ENCODE measurements at regions not wholly inside any gene's neighbourhood (a gene's known extent, or its start where the extent isn't known, plus 50 kb on each side); places are given as distances from the start of the nearest gene placed in this dataset.
"Not testable (repeated sequence)": the region's sequence is repeated elsewhere in the genome, so short reads cannot be mapped to it uniquely, and the experiment has no call there.

DNA sequence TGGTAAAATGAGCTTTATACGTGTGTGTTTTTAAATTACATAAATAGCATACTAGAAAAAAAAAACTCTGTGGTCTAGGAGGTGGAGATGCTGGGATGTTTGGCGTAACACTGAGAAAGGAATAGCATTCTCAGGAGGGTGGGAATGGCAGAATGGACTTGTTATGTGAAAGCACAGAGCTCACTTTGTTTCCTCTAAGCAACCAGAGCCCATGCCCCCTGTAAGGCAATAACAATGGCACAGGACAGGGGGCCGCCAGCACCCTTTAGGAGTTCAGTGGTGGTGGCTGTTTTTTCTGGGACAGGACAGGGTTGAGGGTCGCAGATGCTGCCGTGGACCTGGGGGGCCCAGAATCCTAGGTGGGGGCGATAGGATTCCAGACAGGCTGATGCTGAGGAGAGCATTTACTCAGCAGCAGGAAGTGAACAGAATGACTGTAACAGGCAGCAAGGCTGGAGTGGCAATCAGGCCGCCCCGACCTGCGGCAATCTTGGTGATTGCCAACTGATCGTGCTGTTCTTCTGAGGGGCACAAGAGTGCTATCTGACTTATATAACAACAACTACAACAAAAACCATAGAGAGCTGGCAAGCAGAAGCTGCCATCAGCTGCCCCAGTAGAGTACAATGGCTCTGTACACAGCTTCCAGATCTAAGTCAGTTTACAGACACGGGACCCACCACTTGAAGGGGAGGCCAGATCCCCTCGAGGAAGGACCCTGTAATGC lies 160.4 kb downstream of the UACA start:
- in situ Hi-C loops (cut with HindIII; ENCODE audit: low sequenced_read_pairs) = no loop called here

DNA sequence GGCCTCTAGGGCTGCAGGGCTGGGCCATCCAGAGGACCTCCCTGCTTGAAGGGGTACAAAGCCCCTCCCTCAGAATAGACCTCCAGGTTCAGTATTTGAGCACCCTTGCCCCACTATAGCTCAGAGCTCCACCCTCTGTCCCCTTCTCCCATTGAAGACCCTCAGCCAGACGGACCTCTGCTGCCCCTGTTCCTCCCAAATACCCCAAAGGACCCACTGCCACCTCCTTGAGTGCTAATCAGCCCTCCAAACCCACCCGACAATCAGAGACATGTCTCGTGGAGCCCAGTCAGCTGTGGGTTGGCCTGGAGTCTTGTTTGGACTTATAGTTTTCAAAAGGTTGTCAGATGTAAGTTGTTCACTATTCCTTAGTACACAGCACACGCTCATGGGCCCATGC lies 161.1 kb downstream of the UACA start:
- in situ Hi-C loops (cut with HindIII; ENCODE audit: low sequenced_read_pairs) = no loop called here

DNA sequence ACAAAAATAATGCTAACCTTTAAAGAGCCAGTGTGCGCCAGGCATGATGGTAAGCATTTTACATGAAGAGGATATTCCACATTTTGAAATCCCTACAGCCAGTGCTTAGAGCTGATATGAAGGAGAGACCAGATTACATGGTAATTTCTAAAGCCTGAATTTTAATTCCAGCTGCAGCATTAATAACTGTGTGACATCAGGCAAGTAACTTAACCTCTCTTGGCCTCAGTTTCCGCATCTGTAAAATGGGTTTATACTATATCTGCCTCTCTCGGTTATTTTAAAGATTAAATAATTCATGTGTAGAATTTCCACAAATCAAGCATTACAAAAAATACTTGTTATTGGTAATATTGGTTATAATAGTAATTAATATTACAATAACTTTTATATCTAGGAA lies 165.4 kb downstream of the UACA start:
- in situ Hi-C loops (cut with HindIII; ENCODE audit: low sequenced_read_pairs) = no loop called here

DNA sequence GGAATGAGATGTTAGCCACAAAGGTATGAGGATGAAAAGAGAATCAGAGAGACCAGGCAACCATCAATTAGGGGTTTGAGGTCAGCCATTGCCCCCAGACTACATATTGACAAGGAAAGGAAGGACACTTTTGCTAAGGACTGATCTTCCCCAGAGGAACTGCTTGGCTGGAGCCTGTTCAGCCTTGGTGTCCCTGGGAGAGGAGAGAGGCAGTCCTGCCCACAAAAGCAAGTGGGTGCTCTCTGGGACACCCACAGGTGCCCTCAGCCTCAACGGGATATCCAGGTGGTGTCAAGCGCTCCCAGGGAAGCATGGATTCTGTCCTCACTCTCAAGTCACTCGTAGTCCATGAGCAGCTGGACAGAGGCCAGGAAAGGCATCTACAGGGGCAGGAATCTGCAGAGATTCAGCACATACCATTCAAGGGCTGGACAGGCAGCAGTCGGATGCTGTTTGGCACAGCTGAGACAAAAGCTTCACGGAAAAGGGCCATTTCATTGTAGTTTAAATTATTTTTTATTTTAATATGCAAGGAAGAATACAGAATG lies 166.2 kb downstream of the UACA start:
- in situ Hi-C loops (cut with HindIII; ENCODE audit: low sequenced_read_pairs) = no loop called here

DNA sequence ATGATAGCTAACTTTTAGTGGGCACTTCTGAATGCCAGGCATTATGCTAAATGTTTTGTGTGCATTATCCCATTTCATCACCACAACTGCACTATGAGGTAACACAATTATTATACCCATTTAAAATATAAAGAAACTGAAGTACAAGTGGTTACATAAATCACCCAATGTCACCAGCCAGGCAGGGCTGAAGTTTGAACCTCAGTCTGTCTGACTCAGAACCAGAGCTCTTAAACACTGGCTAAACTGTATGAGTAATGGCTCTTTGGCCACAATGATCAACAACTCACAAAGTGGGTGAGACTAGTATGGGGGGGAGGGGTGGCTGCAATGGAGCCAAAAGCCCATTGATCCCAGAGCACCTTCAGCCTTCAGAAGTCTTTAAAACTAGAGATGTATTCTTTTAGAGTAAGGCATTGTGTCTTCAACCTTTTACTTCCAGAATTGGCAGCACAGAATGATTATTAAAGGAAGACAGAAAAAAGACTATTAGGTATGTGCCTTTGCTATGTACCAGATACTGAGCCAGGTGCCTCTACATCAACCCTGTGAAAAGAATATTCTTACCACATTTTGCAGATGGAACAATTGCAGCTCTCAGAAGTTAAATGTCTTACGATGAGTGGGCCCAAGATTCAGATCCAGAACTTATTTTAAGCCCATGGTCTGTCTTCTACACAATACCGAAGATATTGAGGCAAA lies 166.9 kb downstream of the UACA start:
- in situ Hi-C loops (cut with HindIII; ENCODE audit: low sequenced_read_pairs) = no loop called here

DNA sequence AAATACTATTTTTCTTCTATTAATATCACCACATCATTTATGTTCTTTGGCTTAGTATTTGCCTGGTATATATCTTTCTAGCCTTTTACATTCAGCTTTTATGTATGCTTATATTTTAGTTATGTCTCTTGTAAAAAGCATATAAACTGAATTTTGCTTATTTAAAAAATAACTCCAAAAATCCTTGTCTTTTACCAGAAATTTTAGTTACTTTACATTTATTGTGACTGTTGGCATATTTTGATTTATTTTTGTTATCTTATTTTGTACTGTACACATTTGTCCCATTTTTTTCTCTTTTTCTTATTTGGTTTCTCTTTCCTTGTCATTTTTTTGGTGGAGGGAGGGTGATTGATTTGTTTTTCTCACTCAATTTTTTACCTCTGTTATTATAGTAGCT lies 169.6 kb downstream of the UACA start:
- in situ Hi-C loops (cut with HindIII; ENCODE audit: low sequenced_read_pairs) = no loop called here

DNA sequence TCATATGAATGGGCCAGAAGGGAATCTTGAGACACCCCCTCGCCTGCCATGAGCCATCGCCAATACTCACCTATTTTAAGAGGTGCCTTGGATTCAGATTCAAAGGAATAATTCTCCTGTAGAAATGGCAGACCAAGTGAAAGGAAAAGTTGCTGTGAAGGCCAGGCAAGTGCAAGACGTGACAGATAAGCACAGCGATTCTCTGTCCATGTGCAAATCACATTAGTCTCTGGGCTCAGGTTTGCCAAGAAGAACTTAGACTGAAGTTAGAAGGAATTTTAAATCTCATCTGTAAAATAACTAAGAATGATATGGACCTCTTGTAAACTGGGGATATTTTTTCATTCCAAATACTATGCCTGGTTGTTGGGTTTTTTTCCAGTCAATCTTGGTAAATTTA lies 173.6 kb downstream of the UACA start:
- in situ Hi-C loops (cut with HindIII; ENCODE audit: low sequenced_read_pairs) = no loop called here

DNA sequence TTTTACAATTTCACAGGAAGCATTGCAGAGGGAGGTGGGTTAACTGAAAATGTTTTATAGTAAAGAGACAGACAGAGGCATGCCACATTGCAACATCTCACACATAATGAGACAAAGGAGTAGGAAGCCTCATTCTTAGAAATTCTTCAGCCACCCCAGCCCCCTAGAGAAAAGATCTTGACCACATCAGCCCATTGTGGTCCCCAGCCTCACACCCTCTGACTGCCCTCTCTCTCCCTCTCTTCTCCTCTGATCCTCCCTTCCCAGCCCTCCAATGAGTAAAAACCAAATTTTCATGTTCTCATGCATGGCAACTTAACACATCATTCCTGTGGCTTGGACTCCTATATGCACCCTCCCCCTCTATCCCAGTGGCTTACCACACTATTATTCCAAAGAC lies 174.1 kb downstream of the UACA start:
- in situ Hi-C loops (cut with HindIII; ENCODE audit: low sequenced_read_pairs) = no loop called here

DNA sequence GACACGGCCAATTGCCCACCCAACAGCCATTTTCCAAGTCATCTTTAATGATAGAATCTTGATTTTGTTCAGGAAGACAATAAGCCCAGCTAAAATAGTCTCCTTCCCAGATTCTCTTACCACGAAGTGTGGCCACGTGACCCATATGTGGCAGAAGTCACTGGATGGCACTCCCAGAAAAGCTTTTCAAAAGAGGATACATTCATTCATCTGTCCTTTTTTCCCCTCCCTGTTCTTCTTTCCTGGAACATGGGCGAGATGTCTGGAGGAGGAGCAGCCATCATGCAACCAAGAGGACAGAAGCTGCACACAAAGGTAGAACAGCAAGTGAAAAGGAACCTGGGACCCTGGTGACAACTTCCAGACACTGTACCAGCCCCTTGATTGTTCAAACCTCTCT lies 174.7 kb downstream of the UACA start:
- in situ Hi-C loops (cut with HindIII; ENCODE audit: low sequenced_read_pairs) = no loop called here

DNA sequence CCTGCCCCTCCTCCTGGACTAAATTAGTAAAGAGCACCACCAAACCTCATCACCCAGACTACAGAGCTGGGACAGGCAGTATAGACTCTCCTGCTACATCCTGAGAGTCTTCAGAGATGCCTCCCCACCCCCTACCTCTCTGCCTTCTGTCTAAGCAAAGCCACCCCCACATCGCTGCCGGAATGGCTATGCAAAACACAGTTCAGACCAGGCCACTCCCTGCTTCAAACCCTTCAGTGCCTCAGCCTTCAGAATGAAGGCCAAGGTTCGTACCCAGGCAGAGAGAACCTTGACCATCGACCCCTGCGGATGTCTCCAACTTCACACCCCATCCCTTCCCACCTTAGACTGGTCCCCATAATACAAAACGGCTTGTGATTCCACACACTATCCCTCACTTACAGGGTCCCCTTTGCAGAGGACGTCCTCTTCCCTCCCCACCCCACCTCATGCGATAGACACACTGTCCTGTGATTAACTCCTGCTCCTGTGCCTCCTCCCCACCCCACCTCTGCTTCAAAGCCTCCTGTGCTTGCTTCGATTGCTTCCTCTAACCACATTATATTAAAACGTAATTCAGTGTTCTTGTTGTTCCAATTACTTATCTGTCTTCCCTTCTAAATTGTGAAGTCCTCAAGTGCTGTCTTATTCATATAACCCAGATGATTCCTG lies 175.3 kb downstream of the UACA start:
- in situ Hi-C loops (cut with HindIII; ENCODE audit: low sequenced_read_pairs) = no loop called here

DNA sequence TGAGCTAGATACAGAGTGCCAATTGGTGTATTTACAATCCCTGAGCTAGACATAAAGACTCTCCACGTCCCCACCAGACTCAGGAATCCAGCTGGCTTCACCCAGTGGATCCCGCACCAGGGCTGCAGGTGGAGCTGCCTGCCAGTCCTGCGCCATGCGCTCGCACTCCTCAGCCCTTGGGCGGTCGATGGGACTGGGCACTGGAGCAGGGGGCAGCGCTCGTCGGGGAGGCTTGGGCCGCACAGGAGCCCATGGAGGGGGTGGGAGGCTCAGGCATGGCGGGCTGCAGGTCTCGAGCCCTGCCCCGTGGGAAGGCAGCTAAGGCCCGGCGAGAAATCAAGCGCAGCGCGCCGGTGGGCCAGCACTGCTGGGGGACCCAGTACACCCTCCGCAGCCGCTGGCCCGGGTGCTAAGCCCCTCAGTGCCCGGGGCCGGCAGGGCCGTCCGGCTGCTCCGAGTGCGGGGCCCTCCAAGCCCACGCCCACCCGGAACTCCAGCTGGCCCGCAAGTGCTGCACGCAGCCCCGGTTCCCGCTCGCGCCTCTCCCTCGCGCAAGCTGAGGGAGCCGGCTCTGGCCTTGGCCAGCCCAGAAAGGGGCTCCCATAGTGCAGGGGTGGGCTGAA lies 176.2 kb downstream of the UACA start:
- in situ Hi-C loops (cut with HindIII; ENCODE audit: low sequenced_read_pairs) = not testable (repeated sequence)

DNA sequence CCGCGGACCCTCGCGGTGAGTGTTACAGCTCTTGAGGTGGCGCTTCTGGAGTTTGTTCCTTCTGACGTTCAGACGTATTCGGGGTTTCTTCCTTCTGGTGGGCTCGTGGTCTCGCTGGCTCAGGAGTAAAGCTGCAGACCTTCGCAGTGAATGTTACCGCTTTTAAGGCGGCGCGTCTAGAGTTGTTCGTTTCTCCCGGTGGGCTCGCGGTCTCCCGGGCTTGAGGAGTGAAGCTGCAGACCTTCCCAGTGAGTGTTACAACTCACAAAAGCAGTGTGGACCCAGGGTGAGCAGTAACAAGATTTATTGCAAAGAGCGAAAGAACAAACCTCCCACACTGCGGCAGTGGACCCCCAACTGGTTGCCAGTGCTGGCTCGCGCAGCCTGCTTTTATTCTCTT lies 177.1 kb downstream of the UACA start:
- in situ Hi-C loops (cut with HindIII; ENCODE audit: low sequenced_read_pairs) = no loop called here

DNA sequence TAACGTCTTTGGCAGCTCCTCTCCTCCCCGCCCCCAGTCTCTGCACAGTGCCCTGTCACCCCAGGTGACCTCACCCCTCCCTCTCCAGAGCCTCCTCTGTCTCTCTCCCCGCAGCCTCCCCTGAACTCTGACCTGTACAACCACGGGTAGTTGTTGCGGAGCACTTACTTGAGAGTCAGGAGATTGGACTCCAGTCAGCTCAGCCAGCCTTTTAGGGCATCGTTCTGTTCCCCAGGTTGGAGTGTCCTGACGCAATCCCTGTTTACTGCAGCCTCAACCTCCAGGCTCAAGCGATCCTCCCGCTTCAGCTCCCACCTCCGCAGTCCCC lies 177.7 kb downstream of the UACA start:
- in situ Hi-C loops (cut with HindIII; ENCODE audit: low sequenced_read_pairs) = no loop called here

DNA sequence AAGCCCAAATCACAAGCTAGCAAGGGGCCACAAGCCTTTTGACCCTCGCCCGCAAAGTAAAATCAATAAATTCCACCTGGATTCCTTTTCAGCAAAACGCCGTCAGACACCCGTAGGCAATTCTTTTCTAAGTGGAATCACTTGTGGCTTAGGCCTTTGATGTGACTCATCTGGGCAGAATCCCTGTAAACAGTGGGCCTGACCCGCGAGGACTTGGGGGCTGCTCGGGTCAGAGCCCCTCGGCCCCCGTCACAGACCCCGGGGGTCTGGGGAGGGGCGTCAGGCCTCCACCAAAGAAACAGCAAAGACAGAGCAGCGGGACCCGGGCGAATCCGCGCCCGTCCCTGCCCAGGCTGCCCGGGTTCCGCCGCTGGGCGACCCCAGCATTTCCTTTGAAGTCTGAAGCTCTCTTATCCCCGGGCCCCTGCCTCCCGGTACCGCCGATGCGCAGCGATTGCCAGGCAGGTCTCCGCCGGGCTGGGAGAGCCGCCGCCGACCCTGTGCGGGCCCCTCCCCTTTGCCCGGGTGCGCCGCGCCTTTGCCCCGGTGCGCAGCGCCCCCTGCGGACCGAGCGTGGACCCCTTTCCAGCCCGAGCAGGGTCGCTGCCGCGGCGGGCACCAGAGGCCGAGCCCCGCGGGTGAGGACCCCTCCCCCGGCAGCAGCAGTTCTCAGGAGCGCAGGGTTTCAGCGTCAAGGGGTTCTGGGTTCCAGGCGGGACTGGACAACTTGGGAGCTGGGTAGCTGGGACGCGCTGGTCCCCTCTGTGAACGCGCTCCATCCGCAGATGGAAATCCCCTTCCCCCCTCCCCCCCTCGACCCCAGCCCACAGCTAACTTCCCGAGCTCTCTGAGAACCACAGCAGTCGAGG lies 178.3 kb downstream of the UACA start:
- in situ Hi-C loops (cut with HindIII; ENCODE audit: low sequenced_read_pairs) = no loop called here

DNA sequence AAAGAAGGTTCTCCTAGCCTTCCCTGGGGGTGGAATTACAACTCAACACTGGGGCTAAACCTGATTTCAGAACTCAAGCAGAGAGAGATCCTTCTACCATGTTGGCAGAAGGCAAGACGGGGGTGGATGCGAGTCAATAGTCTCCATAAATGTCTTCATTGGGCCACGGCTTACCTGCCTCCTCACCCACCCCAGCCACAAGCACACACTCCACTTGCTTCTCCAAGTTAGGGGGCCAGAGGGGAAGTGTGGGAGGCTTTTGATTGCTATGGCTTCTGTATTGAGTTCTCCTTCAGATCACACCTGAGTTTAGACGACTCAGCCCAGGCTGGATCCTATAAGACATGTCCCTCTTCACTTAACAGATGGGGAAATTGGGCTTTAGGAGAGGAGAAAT lies 178.9 kb downstream of the UACA start:
- in situ Hi-C loops (cut with HindIII; ENCODE audit: low sequenced_read_pairs) = no loop called here

DNA sequence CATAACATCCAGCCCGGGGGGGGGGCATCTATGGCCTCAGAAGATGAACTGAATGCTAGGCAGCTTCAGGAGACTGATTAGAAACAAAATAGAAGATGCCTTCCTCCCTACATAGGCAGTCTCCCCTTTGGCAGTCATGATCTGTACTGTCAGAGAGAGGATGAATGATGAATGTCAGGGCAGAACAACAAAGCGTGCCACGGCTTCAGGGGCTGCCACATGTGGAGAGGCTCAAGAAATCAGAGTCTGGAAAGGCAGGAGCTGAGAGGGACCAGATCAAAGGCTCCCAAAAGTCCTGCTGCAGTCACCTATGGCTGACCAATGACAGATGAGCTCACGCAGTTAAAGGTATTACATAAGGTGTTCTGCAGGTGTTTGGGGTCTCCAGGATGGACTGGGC lies 180.4 kb downstream of the UACA start:
- in situ Hi-C loops (cut with HindIII; ENCODE audit: low sequenced_read_pairs) = no loop called here

DNA sequence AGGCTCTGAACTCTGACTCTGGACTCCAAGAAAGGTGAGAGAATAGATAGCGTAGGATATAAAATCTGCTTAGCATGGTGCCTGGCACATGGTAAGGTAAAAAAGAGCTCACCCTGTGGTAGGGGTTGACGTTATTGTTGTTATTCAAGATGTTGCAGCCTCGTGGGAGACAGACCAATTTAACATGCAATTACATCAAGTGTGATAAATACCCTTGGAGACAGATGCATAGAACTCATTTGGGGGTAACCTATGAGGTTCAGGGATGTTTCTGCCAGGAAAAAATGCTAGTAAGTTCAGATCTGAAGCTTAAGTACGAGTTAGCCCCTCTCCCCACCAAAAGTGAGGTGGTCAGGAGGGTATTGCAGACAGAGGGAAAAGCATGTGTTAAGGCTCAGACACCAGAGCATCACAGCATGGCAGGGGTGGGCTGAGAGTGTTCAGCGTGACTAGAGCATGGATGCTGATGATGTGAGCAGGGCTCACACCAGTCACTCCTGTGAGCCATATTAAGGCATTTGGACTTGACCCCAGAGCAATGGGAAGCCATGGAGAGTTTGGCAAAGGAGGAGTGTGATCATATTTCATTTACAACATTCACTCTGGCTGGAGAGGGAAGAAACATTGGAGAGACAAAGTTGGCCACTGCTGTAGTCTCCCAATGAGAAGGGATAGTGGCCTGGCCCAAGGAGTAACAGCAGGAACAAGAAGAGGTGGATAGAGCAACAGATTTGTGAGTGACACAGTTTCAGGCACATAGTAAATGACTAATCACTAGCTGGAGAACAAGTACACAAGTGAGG lies 181.0 kb downstream of the UACA start:
- in situ Hi-C loops (cut with HindIII; ENCODE audit: low sequenced_read_pairs) = no loop called here

DNA sequence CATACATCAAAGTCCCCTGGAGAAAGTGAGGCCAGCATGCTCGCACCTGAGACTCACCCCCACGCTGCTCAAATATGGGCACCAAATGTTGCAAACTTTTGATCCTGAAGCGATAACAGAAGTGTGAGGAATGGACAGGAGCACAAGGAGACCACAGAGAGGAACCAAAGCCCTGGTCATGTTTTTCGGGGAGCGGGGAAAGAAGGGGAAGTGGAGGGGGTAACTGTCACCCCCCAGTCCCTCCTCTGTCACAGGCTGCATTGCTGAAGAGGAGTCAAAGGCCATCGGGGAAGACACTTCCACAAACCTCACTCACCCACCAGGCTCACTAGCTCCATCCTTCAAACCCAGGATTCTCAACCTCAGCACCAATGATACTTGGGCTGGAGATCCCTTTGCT lies 182.4 kb downstream of the UACA start:
- in situ Hi-C loops (cut with HindIII; ENCODE audit: low sequenced_read_pairs) = no loop called here

DNA sequence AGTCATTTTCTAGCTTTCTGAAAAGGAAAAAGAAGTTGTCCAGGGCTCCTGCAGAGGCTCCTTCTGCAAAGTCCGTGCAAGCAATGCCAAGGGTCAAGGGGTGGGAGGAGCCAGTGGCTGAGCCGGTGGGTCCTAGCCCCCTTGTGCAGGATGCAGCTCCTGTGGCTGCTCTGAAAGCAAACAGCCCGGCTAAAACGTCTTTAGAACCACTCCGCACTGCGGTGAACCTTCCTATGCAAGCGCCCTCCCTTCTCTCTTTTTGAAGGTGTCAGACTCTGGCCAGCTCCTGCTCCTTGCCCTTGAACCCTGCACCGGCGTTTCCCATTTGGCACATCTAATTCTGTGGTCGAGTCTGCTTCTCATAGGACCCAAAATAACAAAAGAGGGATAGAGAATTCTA lies 183.1 kb downstream of the UACA start:
- in situ Hi-C loops (cut with HindIII; ENCODE audit: low sequenced_read_pairs) = no loop called here

DNA sequence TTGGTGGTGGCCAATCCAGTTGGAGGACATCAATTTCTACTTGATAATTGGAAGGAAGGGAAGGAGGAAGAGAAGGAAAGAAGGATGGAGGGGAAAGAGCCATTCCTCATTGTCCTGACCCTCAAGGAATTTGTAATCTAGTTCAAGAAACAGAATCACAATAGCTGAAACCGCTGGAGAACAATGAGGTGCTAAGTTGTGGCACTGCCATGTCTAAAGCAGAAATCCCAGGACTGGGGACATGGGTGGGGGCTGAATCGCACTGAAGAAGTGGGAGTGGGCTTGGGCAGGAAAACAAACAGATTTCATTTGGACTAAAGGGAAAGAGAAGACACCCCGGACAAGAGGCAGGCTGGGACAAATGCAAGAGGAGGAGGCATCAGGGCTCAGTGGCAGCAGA lies 183.6 kb downstream of the UACA start:
- in situ Hi-C loops (cut with HindIII; ENCODE audit: low sequenced_read_pairs) = loop anchor here (5.0 kb wide), 1 partner anchor 48 kb away; no protein-coding TSS in a partner anchor

Data from DLD1 (cell line).